ENCODE measurements at regions not wholly inside any gene's neighbourhood (a gene's known extent, or its start where the extent isn't known, plus 50 kb on each side); places are given as distances from the start of the nearest gene placed in this dataset.
"Not testable (repeated sequence)": the region's sequence is repeated elsewhere in the genome, so short reads cannot be mapped to it uniquely, and the experiment has no call there.

DNA sequence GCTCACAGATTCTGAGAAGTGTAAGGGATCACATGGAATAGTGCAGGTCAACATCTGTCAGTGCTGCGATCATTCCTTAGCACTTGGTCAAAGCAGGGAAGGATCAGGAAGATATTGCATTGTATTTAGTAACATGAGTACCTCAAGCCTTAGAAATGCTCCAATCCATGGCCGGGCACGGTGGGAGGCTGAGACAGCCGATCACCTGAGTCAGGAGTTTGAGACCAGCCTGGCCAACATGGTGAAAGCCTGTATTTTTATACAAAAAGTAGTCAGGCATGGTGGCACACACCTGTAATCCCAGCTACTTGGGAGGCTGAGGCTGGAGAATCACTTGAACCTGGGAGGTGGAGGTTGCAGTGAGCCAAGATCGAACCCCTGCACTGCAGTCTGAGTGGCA lies 112.5 kb downstream of the CRYBB2 start:
- H3K4me3 ChIP-seq (ENCODE audit: low read depth, low read length); H3K9me3 ChIP-seq (ENCODE audit: control insufficient read depth, insufficient read depth, low read depth, low read length); H3K36me3 ChIP-seq (ENCODE audit: control insufficient read depth, insufficient read depth, low read length); H3K27me3 ChIP-seq (ENCODE audit: control insufficient read depth, insufficient read depth, low read length); H3K4me1 ChIP-seq (ENCODE audit: control insufficient read depth, insufficient read depth, low read length); H3K27ac ChIP-seq (ENCODE audit: low read depth, low read length); H3K9ac ChIP-seq (ENCODE audit: low read length): not testable (repeated sequence)

DNA sequence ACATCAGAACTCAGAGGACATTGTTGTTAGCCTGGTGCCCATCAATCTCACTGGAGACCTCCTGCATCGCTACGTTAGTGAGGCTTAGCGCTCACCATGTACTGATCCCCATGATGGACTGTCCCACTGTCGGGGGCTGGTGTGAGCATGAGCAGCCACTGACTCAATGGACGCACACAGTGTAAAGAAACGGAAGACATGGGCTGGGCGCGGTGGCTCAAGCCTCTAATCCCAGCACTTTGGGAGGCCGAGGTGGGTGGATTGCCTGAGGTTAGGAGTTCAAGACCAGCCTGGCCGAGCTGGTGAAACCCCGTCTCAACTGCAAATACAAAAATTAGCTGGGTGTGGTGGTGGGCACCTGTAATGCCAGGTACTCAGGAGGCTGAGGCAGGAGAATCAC lies 112.9 kb downstream of the CRYBB2 start:
- Histone ChIP-seq H3K27me3 (ENCODE audit: control insufficient read depth, insufficient read depth, low read length) (no peaks in the 10 kb centered on the region), H3K36me3 (ENCODE audit: control insufficient read depth, insufficient read depth, low read length) (no peaks in the 10 kb centered on the region), H3K4me1 (ENCODE audit: control insufficient read depth, insufficient read depth, low read length) (no peaks in the 10 kb centered on the region), H3K9me3 (ENCODE audit: control insufficient read depth, insufficient read depth, low read depth, low read length) (no peaks in the 10 kb centered on the region), H3K9ac (ENCODE audit: low read length) (no peak overlapping the region), H3K4me3 (ENCODE audit: low read depth, low read length) (no peak overlapping the region), H3K27ac (ENCODE audit: low read depth, low read length) (no peak overlapping the region)

DNA sequence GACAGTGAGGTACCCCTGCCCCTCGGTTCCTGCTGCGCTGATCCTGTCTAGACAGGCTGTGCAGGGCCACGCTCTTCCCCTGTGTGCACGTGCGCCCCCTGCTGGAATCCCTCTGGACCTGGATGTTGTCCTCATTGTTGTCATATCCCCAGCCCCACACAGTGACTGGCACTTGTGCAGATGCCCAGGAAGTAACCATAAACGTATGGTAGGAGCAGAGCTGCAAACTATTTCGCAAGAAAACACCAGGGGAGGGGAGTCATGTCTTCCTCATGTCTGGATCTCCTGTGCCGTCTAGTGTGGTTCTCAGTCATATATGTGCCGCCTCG lies 114.7 kb downstream of the CRYBB2 start:
- Histone ChIP-seq H3K4me3 (ENCODE audit: low read depth, low read length) (no peak overlapping the region), H3K36me3 (ENCODE audit: control insufficient read depth, insufficient read depth, low read length) (no peaks in the 10 kb centered on the region), H3K27ac (ENCODE audit: low read depth, low read length) (no peak overlapping the region), H3K9me3 (ENCODE audit: control insufficient read depth, insufficient read depth, low read depth, low read length) (no peaks in the 10 kb centered on the region), H3K27me3 (ENCODE audit: control insufficient read depth, insufficient read depth, low read length) (no peaks in the 10 kb centered on the region), H3K4me1 (ENCODE audit: control insufficient read depth, insufficient read depth, low read length) (no peaks in the 10 kb centered on the region), H3K9ac (ENCODE audit: low read length) (no peak overlapping the region)

DNA sequence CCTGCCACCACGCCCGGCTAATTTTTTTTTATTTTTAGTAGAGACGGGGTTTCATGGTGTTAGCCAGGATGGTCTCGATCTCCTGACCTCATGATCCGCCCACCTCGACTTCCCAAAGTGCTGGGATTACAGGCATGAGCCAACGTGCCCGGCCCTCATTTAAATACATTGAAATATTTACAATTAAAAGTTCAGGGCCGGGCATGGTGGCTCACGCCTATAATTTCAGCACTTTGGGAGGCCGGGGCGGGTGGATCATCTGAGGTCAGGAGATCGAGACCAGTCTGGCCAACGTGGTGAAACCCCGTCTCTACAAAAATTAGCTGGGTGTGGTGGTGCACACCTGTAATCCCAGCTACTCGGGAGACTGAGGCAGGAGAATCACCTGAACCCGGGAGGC lies 115.2 kb downstream of the CRYBB2 start:
- not testable (repeated sequence) for H3K27me3 ChIP-seq (ENCODE audit: control insufficient read depth, insufficient read depth, low read length); H3K9ac ChIP-seq (ENCODE audit: low read length); H3K9me3 ChIP-seq (ENCODE audit: control insufficient read depth, insufficient read depth, low read depth, low read length); H3K36me3 ChIP-seq (ENCODE audit: control insufficient read depth, insufficient read depth, low read length); H3K27ac ChIP-seq (ENCODE audit: low read depth, low read length); H3K4me1 ChIP-seq (ENCODE audit: control insufficient read depth, insufficient read depth, low read length); H3K4me3 ChIP-seq (ENCODE audit: low read depth, low read length)

DNA sequence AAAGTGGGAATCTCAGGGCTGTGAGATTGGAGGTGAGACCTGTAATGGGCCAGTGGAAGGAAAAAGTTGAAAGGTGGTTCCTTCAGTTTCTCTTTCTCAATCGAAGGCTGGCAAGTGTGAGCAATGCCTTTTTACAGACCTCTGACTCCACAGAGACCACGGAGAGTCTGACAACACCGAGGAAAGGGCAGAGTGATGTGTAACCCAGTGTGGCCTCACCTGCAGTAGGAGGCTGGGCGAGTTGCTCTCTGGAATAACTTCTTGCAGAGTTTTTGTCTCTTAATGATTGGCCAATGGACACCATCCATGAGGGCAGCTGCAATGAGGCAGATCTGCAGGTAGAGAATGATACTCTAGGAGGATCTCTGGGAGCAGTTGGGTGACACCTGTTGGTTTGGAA lies 115.8 kb downstream of the CRYBB2 start:
- not testable (repeated sequence) for H3K27ac ChIP-seq (ENCODE audit: low read depth, low read length); H3K27me3 ChIP-seq (ENCODE audit: control insufficient read depth, insufficient read depth, low read length); H3K9ac ChIP-seq (ENCODE audit: low read length); H3K9me3 ChIP-seq (ENCODE audit: control insufficient read depth, insufficient read depth, low read depth, low read length); H3K4me3 ChIP-seq (ENCODE audit: low read depth, low read length); H3K4me1 ChIP-seq (ENCODE audit: control insufficient read depth, insufficient read depth, low read length); H3K36me3 ChIP-seq (ENCODE audit: control insufficient read depth, insufficient read depth, low read length)

DNA sequence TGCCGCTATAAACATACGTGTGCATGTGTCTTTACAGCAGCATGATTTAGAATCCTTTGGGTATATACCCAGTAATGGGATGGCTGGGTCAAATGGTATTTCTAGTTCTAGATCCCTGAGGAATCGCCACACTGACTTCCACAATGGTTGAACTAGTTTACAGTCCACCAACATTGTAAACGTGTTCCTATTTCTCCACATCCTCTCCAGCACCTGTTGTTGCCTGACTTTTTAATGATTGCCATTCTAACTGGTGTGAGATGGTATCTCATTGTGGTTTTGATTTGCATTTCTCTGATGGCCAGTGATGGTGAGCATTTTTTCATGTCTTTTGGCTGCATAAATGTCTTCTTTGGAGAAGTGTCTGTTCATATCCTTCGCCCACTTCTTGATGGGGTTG lies 121.1 kb downstream of the CRYBB2 start:
- H3K4me1 ChIP-seq (ENCODE audit: control insufficient read depth, insufficient read depth, low read length); H3K27me3 ChIP-seq (ENCODE audit: control insufficient read depth, insufficient read depth, low read length); H3K27ac ChIP-seq (ENCODE audit: low read depth, low read length); H3K9ac ChIP-seq (ENCODE audit: low read length); H3K36me3 ChIP-seq (ENCODE audit: control insufficient read depth, insufficient read depth, low read length); H3K9me3 ChIP-seq (ENCODE audit: control insufficient read depth, insufficient read depth, low read depth, low read length); H3K4me3 ChIP-seq (ENCODE audit: low read depth, low read length): not testable (repeated sequence)

DNA sequence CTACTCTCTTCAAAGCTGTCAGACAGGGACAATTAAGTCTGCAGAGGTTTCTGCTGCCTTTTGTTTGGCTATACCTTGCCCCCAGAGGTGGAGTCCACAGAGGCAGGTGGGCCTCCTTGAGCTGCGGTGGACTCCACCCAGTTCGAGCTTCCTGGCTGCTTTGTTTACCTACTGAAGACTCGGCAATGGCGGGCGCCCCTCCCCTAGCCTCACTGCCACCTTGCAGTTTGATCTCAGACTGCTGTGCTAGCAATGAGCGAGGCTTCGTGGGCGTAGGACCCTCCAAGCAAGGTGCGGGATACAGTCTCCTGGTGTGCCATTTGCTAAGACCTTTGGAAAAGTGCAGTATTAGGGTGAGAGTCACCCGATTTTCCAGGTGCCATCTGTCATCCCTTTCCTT lies 124.9 kb downstream of the CRYBB2 start:
- H3K9ac ChIP-seq (ENCODE audit: low read length); H3K27me3 ChIP-seq (ENCODE audit: control insufficient read depth, insufficient read depth, low read length); H3K4me3 ChIP-seq (ENCODE audit: low read depth, low read length); H3K27ac ChIP-seq (ENCODE audit: low read depth, low read length); H3K4me1 ChIP-seq (ENCODE audit: control insufficient read depth, insufficient read depth, low read length): not testable (repeated sequence)
- peaks cover 16% of the 10 kb centered on the region for H3K9me3 ChIP-seq (ENCODE audit: control insufficient read depth, insufficient read depth, low read depth, low read length)
- H3K36me3 ChIP-seq (ENCODE audit: control insufficient read depth, insufficient read depth, low read length): peaks cover 12% of the 10 kb centered on the region; the same call in 1 of the 2 replicates

DNA sequence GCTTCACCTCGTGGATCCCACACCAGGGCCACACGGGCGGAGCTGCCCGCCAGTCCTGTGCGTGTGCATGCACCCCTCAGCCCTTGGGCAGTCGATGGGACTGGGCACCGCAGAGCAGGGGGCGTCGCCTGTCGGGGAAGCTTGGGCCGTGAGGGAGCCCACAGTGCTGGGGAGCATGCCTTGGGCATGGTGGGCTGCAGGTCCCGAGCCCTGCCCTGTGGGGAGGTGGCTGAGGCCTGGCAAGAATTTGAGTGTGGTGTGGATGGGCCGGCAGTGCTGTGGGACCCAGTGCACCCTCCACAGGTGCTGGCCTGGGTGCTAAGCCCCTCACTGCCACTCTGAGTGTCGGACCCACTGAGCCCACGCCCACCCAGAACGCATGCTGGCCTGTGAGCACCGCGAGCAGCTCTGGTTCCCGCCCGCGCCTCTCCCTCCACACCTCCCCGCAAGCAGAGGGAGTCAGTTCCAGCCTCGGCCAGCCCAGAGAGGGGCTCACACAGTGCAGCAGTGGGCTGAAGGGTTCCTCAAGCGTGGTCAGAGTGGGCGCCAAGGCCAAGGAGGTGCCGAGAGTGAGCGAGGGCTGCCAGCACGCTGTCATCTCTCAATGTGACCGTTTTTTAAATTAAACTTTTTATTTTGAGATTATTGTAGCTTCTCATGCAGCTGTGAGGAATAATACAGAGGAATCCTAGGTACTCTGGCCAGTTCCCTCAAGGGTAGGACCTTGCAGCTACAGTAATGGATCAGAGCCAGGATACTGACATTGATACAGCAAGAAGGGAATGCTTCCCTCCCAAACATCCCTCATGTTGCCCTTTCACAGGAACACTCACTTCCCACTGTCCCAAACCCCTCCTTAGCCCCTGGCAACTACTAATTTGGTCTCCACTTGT lies 127.7 kb downstream of the CRYBB2 start:
- H3K9ac ChIP-seq (ENCODE audit: low read length): no peak overlapping the region
- no peaks in the 10 kb centered on the region for H3K4me1 ChIP-seq (ENCODE audit: control insufficient read depth, insufficient read depth, low read length)
- no peak overlapping the region for H3K4me3 ChIP-seq (ENCODE audit: low read depth, low read length)
- H3K27me3 ChIP-seq (ENCODE audit: control insufficient read depth, insufficient read depth, low read length): no peaks in the 10 kb centered on the region
- H3K9me3 ChIP-seq (ENCODE audit: control insufficient read depth, insufficient read depth, low read depth, low read length): peaks cover 16% of the 10 kb centered on the region
- H3K36me3 ChIP-seq (ENCODE audit: control insufficient read depth, insufficient read depth, low read length): peaks cover 32% of the 10 kb centered on the region
- H3K27ac ChIP-seq (ENCODE audit: low read depth, low read length): no peak overlapping the region

DNA sequence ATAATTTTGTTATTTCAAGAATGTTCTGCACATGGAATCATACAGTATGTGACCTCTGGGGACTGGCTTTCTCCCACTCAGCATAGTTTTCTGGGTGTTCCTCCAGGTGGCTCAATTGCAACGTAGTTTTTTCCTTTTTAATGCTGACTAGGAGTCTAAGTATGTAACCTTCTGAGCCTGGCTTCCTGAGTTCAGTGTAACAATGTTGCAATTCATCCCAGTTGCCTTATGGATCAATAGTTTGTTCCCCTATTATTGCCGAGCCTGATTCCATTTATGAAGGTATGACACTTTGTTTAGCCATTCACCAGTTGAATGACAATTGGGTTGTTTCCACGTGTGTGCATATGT lies 128.3 kb downstream of the CRYBB2 start:
- Histone ChIP-seq H3K27me3 (ENCODE audit: control insufficient read depth, insufficient read depth, low read length) (no peaks in the 10 kb centered on the region), H3K9me3 (ENCODE audit: control insufficient read depth, insufficient read depth, low read depth, low read length) (peaks cover 16% of the 10 kb centered on the region), H3K36me3 (ENCODE audit: control insufficient read depth, insufficient read depth, low read length) (peaks cover 35% of the 10 kb centered on the region), H3K9ac (ENCODE audit: low read length) (no peak overlapping the region), H3K4me3 (ENCODE audit: low read depth, low read length) (no peak overlapping the region), H3K4me1 (ENCODE audit: control insufficient read depth, insufficient read depth, low read length) (no peaks in the 10 kb centered on the region), H3K27ac (ENCODE audit: low read depth, low read length) (no peak overlapping the region)

DNA sequence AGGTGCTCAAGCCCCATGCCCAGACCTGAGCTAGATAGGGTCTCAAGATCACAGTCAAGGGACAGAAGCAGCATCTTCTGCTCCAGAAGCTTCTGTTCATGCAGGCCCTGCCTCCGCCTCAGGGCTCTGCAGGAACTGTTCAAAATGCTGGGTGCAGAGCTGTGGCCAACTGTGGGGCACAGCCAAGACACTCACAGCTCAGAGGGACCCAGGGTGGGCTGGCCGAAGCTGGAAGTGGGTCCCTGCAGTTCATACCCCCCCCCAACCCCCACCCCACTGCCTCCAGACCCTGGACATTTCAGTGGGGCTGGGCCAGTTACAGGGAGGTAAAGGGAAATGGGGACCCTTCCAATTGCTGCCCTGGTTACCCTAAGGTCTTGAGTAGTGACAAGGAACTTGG lies 129.0 kb downstream of the CRYBB2 start:
- Histone ChIP-seq H3K9me3 (ENCODE audit: control insufficient read depth, insufficient read depth, low read depth, low read length) (peaks cover 16% of the 10 kb centered on the region), H3K27ac (ENCODE audit: low read depth, low read length) (no peak overlapping the region), H3K9ac (ENCODE audit: low read length) (no peak overlapping the region), H3K4me1 (ENCODE audit: control insufficient read depth, insufficient read depth, low read length) (no peaks in the 10 kb centered on the region), H3K36me3 (ENCODE audit: control insufficient read depth, insufficient read depth, low read length) (peaks cover 35% of the 10 kb centered on the region), H3K27me3 (ENCODE audit: control insufficient read depth, insufficient read depth, low read length) (no peaks in the 10 kb centered on the region), H3K4me3 (ENCODE audit: low read depth, low read length) (no peak overlapping the region)

DNA sequence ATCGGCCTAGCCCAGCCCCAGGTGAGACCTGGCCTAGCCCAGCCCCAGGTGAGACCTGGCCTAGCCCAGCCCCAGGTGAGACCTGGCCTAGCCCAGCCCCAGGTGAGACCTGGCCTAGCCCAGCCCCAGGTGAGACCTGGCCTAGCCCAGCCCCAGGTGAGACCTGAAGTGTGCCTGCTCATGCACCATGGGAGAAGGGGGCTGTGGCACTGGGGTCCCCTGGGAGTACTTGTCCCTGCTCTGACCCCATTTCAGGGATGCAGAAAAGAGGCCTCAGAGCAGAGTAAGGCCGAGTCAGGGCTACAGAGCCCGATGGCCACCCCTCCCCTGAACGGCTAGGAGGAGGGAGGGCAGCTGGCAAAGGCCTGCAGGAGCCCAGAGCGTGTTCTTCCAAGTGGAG lies 129.6 kb downstream of the CRYBB2 start:
- not testable (repeated sequence) for H3K27ac ChIP-seq (ENCODE audit: low read depth, low read length); H3K4me3 ChIP-seq (ENCODE audit: low read depth, low read length); H3K27me3 ChIP-seq (ENCODE audit: control insufficient read depth, insufficient read depth, low read length); H3K4me1 ChIP-seq (ENCODE audit: control insufficient read depth, insufficient read depth, low read length); H3K9ac ChIP-seq (ENCODE audit: low read length)
- Histone ChIP-seq H3K9me3 (ENCODE audit: control insufficient read depth, insufficient read depth, low read depth, low read length) (peaks cover 16% of the 10 kb centered on the region), H3K36me3 (ENCODE audit: control insufficient read depth, insufficient read depth, low read length) (peaks cover 40% of the 10 kb centered on the region)

DNA sequence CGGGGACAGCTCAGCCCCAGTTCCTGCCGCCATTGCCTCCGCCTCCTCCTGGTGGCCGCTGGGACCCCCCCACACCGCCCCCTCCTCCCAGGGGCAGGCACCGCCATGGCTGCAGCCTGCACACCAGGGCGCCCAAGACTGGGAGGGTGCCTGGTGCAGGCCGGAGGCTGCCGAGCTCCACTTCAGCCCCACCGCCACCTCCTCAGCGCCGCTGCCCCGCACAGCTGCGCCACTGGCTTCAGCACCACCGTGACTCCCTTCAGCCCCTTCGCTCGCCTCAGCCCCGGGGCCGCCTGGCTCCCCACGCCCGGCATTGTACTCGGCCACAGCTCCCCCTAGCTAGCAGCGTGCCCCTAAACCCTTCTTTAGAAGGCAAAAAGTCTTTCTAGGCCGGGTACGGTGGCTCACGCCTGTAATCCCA lies 131.1 kb downstream of the CRYBB2 start:
- Histone ChIP-seq H3K9ac (ENCODE audit: low read length) (no peak overlapping the region), H3K4me3 (ENCODE audit: low read depth, low read length) (no peak overlapping the region), H3K4me1 (ENCODE audit: control insufficient read depth, insufficient read depth, low read length) (no peaks in the 10 kb centered on the region), H3K27ac (ENCODE audit: low read depth, low read length) (no peak overlapping the region), H3K9me3 (ENCODE audit: control insufficient read depth, insufficient read depth, low read depth, low read length) (peaks cover 12% of the 10 kb centered on the region; the same call in 1 of the 2 replicates), H3K36me3 (ENCODE audit: control insufficient read depth, insufficient read depth, low read length) (peaks cover 54% of the 10 kb centered on the region), H3K27me3 (ENCODE audit: control insufficient read depth, insufficient read depth, low read length) (no peaks in the 10 kb centered on the region)

All from HUES6 (cell line).